ENCODE measurements at regions not wholly inside any gene's neighbourhood (a gene's known extent, or its start where the extent isn't known, plus 50 kb on each side); places are given as distances from the start of the nearest gene placed in this dataset.
A peak's percentile ranks its signal among the peaks of the same experiment; 100 is the strongest.

GRCh38 chr2:223113161-223113560 lies 61.2 kb downstream of the KCNE4 start:
- Mint-ChIP-seq H3K9me3 (no peaks in the 10 kb centered on the region), H3K27me3 (ENCODE audit: low read depth) (no peaks in the 10 kb centered on the region; the same call in 1 of the 2 replicates), H3K27ac (no peak overlapping the region), H3K4me3 (no peak overlapping the region), H3K4me1 (peaks cover 3 to 6% of the 10 kb centered on the region in 2 experiments; a peak in 3 of 4 replicates), H3K36me3 (ENCODE audit: insufficient read depth in 1 of 3, low read depth in 3 of 3) (no peaks in the 10 kb centered on the region)
- H3K79me1 ChIP-seq (ENCODE audit: insufficient read depth, low read depth, low read length, poor library complexity, severe bottlenecking), result no peaks in the 10 kb centered on the region
- H2BK15ac ChIP-seq (ENCODE audit: low read depth, low read length), result no peak overlapping the region
- no peak overlapping the region for H3K27ac ChIP-seq (ENCODE audit: insufficient read length, low read depth, low read length)
- no peak overlapping the region for H3K4ac ChIP-seq (ENCODE audit: low read depth, low read length)
- H2AK5ac ChIP-seq (ENCODE audit: insufficient read length, low read length), result no peak overlapping the region
- H3K56ac ChIP-seq (ENCODE audit: insufficient read length, low read depth, low read length), result no peak overlapping the region
- no peak for DNase-seq
- no peak overlapping the region for H2BK12ac ChIP-seq (ENCODE audit: insufficient read length, low read depth, low read length)
- no peak overlapping the region for H3K23ac ChIP-seq (ENCODE audit: insufficient read length, low read depth, low read length)
- no peaks in the 10 kb centered on the region; the same call in 1 of the 2 replicates for H3K4me1 ChIP-seq (ENCODE audit: insufficient read depth, low read length)
- H2AFZ ChIP-seq (ENCODE audit: low read length), result no peak overlapping the region
- no peak overlapping the region for H2BK5ac ChIP-seq (ENCODE audit: insufficient read length, low read length)
- no peak overlapping the region for H3K18ac ChIP-seq (ENCODE audit: insufficient read length, low read depth, low read length)
- H2BK120ac ChIP-seq (ENCODE audit: low read depth, low read length, poor library complexity, severe bottlenecking), result no peak overlapping the region
- no peak overlapping the region for H4K8ac ChIP-seq (replicated peaks; ENCODE audit: insufficient read length, low read depth, low read length)
- H3K4me2 ChIP-seq (ENCODE audit: insufficient read depth, insufficient read length, low read length), result no peak overlapping the region
- H2BK20ac ChIP-seq (ENCODE audit: low read depth, low read length, poor library complexity, severe bottlenecking), result no peak overlapping the region
- no peaks in the 10 kb centered on the region for H3K9me3 ChIP-seq (ENCODE audit: control insufficient read depth, low read depth, low read length)
- H3K14ac ChIP-seq (ENCODE audit: insufficient read depth, low read length), result no peak overlapping the region
- peak overlapping the region; percentile 53 for H4K5ac ChIP-seq (ENCODE audit: insufficient read length, low read depth, low read length)
- H4K20me1 ChIP-seq (ENCODE audit: control insufficient read depth, insufficient read depth, insufficient read length), result no peaks in the 10 kb centered on the region
- H3K27me3 ChIP-seq (ENCODE audit: insufficient read depth, low read length), result no peaks in the 10 kb centered on the region
- H3T11ph ChIP-seq (ENCODE audit: low read length), result no peak overlapping the region
- TF ChIP-seq CTCF (conservative IDR thresholded peaks at IDR 0.05), result no peak
- H4K91ac ChIP-seq (ENCODE audit: insufficient read length, low read depth, low read length), result no peak overlapping the region
- H3K23me2 ChIP-seq (ENCODE audit: insufficient read length, low read depth, low read length, poor library complexity, severe bottlenecking), result no peaks in the 10 kb centered on the region
- H3K79me2 ChIP-seq (ENCODE audit: insufficient read depth, low read length), result no peaks in the 10 kb centered on the region
- no peak overlapping the region for H3K9ac ChIP-seq (ENCODE audit: extremely low read depth, insufficient read length, low read length)

Measured in H9 (cell line).